Muscle of back (tissue), 3 donors: ENCODE measurements at regions not wholly inside any gene's neighbourhood (a gene's known extent, or its start where the extent isn't known, plus 50 kb on each side); places are given as distances from the start of the nearest gene placed in this dataset.

Experiments used
- DNase-seq, 3 donors: peaks; one replicate each; pipeline versions ENCODE4 v3.0.0 to v3.0.0-alpha.2; 2013

DNA sequence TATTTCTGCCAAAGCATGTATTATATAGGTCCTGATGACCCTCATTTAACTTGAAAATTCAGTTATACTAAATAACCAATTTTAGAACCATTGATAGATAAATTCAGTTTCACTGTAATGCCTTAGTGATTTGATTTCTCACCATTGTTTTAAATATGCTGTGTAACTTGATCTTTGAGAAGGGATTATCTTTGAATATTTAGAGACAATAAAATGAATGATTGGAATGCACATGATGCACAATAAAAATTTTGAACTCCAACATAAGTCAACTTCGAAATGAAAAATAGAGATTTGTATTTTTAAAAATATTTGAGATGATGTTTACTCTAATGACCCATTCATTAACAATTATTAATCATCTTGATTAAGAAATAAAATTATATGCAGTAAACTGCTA lies 654.5 kb downstream of the OLFM4 start:
- DNase-seq, result no peak

DNA sequence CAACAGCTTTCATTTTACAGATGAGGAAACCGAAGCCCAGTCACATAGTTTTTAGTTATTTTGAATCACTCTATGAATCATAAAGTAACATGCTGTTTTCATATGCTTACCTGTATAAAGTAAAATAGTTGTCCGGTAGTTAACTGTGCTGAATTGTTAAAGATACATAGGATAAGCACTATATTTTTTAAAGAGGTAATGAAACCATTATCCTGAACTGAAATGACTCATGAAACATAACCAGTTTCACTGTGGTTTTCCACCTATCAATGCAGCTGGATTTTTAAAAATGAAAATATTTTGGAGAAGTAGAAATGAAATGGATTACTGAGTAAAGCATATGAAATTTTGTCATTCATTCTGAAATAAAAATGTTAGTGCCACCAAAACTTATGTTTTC lies 655.0 kb downstream of the OLFM4 start:
- no peak for DNase-seq

GRCh38 chr13:53691417-53691816 lies 662.8 kb downstream of the OLFM4 start:
- DNase-seq, result no peak

DNA sequence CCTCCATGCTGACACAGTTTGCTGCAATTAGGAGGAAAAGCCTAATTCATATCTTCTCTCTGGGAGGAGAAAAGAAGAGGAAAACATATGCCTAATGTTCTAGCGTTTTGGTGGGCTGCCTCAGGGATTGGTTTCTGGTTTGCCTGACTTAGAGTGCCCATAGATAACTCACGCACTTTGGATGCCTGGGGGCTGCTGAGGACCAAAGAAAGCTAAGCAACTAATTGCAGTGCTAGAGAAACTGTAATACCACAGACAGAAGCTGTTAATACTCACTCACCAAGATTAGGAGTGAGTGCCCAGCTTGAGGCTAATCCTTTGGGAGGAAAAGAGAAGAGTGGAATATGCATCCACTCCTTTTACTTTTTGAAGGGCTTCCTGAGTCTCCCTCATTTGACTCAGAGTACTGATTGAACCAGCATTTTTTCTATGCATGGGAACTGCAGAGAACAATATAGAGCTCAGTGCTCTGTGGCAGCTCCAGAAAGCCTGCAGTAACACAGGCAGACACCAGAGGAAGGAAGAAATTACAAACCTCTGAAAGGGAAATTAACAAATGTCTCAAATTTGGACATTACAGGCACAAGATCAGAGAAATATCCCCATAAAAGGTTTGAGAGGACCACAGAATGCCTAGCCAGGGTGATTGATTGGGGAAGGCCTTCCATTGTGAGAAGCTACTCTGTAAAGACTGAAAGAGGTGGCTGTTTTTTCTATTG lies 666.4 kb downstream of the OLFM4 start:
- no peak for DNase-seq

- no peak for DNase-seq
Measured at GRCh38 chr13:53703371-53704080, 674.9 kb downstream of the OLFM4 start.

- DNase-seq, result no peak
Measured at GRCh38 chr13:53719281-53719680, 690.7 kb downstream of the OLFM4 start.

DNA sequence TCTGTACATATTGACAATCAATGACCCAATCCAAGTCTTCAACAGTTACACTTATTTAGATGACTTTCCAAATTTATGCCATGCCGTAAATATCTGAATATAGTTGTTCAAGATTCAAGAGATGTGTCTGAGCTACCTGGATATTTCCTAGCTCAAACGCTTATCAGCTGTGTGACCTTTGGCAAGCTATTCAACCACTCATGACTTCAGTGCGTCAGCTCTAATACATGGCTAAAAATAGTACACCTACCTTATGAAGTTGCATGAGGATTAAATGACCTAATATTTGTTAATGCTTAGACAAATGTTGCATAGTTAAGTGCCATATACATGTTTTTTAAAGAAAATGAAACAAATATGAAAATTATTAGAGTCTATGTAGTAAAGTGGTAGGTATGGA lies 704.1 kb downstream of the OLFM4 start:
- DNase-seq, result no peak

GRCh38 chr13:53743906-53744305 lies 715.3 kb downstream of the OLFM4 start:
- no peak for DNase-seq

DNA sequence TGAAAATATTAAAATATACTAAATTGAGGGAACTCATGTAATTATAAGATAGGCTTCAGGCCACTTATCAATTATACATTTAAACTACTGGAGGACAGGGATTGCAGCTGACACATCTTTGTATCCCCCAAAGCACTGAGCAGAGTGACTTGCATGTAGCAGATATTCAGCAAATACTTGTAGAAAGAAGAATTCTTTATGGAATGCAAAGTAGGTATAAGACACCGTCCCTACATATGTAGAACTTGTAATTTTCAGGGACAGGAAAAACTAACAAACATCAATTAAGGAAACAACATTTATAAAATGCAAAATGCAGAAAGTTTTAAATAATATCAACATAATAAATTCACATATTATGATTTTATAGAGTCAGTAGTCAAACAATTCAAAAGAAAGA lies 719.2 kb downstream of the OLFM4 start:
- DNase-seq, result no peak

GRCh38 chr13:53749306-53749705 lies 720.7 kb downstream of the OLFM4 start:
- DNase-seq, result no peak

- DNase-seq, result peak in 2 of 3 donors; percentile 18 to 50
Measured at GRCh38 chr13:53759016-53759415, 730.4 kb downstream of the OLFM4 start.

DNA sequence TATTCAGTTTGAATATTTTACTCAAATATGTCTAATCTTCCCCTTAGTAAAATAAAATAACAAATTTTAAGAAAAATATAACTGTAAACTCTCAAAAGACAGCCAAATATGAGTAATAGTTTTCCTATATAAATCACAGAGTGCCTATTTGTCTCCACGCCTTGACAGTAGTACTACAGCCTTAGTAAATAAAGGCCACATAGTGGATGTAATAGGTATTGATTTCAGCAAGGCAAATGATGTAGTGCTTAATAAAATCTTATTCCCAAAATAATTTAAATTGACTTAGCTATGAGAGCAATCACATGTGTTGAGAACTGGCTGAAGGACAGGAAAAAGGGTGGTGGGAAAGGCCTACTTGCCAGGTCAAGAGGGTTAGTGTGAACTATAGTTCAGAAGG lies 747.2 kb downstream of the OLFM4 start:
- DNase-seq, result peak in 1 of 3 donors; percentile 12

- no peak for DNase-seq
Measured at GRCh38 chr13:53778937-53779336, 750.3 kb downstream of the OLFM4 start.

GRCh38 chr13:53781941-53782340 lies 753.3 kb downstream of the OLFM4 start:
- peak in 2 of 3 donors; percentile 27 to 62 for DNase-seq

- DNase-seq, result peak; percentile 56 to 87 (median 70)
Measured at GRCh38 chr13:53782488-53782961, 753.9 kb downstream of the OLFM4 start.

DNA sequence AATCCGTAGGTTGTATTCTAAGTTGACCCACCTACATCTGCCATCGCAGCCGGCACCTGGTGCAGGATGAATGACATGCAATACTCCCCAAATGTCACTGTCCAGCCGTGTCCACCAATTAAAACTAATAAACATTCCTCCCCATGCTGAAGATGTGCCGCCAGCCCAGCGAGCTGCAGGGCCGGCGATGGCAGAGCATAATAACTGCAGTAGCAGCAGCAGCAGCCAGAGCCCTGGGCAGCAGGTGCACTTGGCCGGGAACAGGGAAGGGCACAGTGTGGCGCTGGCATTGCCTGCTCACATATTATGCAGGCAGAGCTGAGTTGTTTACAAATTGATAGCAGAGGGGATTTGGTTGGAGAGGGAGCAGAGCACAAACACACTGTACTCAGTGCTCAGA lies 754.9 kb downstream of the OLFM4 start:
- no peak for DNase-seq

DNA sequence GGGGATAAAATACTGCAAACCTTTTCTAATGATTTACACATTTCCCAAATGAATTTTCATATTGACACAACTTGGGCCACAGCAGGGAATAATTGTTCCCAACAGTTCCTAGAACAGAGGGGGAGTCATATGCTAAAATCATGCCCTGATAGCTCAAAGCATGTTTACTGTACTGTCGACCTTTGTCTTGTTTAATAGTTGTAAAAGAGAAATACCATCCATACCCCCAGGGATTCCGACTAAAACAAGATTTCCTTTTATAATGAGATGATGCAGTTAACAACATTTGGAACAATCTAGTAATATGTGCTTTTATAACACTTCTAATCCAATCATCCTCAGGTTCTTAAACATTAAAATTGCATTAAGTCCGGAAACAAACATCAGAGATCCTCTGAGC lies 759.7 kb downstream of the OLFM4 start:
- DNase-seq, result no peak

DNA sequence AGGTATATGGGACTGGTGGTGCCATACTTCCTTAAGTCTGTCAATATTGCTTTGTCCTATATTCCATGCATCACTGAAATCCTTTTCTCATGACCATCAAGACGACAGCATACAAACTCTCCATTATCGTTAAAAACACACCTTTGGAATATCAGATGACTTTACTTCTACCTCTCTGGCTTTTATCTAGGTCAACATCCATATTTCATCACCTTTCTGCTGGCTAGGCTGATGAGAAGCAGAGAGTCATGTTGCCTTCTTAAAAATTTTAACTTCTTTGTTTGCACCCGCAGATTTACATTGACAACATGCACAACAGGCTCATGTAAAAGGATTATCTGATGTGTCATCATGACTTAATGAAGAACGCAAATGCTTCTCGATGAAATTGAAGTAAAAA lies 771.4 kb downstream of the OLFM4 start:
- DNase-seq, result no peak

GRCh38 chr13:53807251-53807834 lies 778.7 kb downstream of the OLFM4 start:
- no peak for DNase-seq

GRCh38 chr13:53821632-53822031 lies 793.0 kb downstream of the OLFM4 start:
- DNase-seq, result peak in 2 of 3 donors; percentile 4 to 21

GRCh38 chr13:53822136-53822535 lies 793.5 kb downstream of the OLFM4 start:
- DNase-seq, result no peak

DNA sequence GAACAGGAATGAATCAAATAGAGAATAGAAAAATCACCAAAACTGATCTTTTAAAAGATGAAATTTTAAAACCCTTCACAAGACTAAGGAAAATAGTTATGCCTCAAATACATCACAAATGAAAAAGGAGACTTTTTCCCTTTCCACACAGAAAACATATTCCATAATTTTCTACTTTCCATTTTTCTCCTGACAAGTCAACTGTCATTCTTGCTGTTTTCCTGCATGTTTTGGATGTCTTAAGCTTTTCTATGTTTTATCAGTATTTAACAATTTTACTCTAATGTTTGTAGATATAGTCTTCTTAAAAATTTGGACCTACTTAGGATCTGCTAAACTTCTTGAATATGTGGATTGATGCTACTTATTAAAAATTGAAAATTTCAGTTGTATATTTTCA lies 810.8 kb downstream of the OLFM4 start:
- no peak for DNase-seq
